Stimulated activated CD4-positive, alpha-beta T cell treated with anti-CD3 and anti-CD28 coated beads, TNF-alpha, amount 100 ng/mL, for 48 hours (primary cell): ENCODE measurements at regions not wholly inside any gene's neighbourhood (a gene's known extent, or its start where the extent isn't known, plus 50 kb on each side); places are given as distances from the start of the nearest gene placed in this dataset.

Experiments used
- DNase-seq, 3 donors: peaks; one replicate each; pipeline ENCODE4 v3.0.0-alpha.2; 2020; ENCODE audit warnings: low read depth in 3 of 3

GRCh38 chr17:69717214-69717613 is 302.7 kb downstream of the MAP2K6 start:
- no peak for DNase-seq

GRCh38 chr17:69717819-69718218 is 303.3 kb downstream of the MAP2K6 start:
- no peak for DNase-seq

- DNase-seq, result no peak
These were observed 305.1 kb downstream of the MAP2K6 start for GRCh38 chr17:69719474-69720048.

GRCh38 chr17:69722518-69722917 is 308.0 kb downstream of the MAP2K6 start:
- DNase-seq, result no peak

- no peak for DNase-seq
These were observed 308.8 kb downstream of the MAP2K6 start for GRCh38 chr17:69723316-69723715.

GRCh38 chr17:69723741-69724140 is 309.2 kb downstream of the MAP2K6 start:
- no peak for DNase-seq

- DNase-seq, result no peak
These were observed 309.7 kb downstream of the MAP2K6 start for GRCh38 chr17:69724238-69724637.

GRCh38 chr17:69725146-69725545 is 310.6 kb downstream of the MAP2K6 start:
- DNase-seq, result no peak

- no peak for DNase-seq
These were observed 314.3 kb downstream of the MAP2K6 start for GRCh38 chr17:69728816-69729215.

- DNase-seq, result no peak
These were observed 315.4 kb downstream of the MAP2K6 start for GRCh38 chr17:69729944-69730343.

- DNase-seq, result no peak
These were observed 317.9 kb downstream of the MAP2K6 start for GRCh38 chr17:69732272-69732918.

GRCh38 chr17:69733171-69734012 is 318.9 kb downstream of the MAP2K6 start:
- no peak for DNase-seq

- no peak for DNase-seq
These were observed 320.2 kb downstream of the MAP2K6 start for GRCh38 chr17:69734656-69735055.

- DNase-seq, result no peak
These were observed 320.8 kb downstream of the MAP2K6 start for GRCh38 chr17:69735285-69735684.

- no peak for DNase-seq
These were observed 328.6 kb downstream of the MAP2K6 start for GRCh38 chr17:69743091-69743490.

- DNase-seq, result no peak
These were observed 330.1 kb downstream of the MAP2K6 start for GRCh38 chr17:69744512-69745070.

- no peak for DNase-seq
These were observed 325.1 kb upstream of the KCNJ16 start for GRCh38 chr17:69749911-69750310.

GRCh38 chr17:69757688-69758430 is 317.2 kb upstream of the KCNJ16 start:
- no peak for DNase-seq

GRCh38 chr17:69760562-69760961 is 314.5 kb upstream of the KCNJ16 start:
- DNase-seq, result no peak

- no peak for DNase-seq
These were observed 314.0 kb upstream of the KCNJ16 start for GRCh38 chr17:69761011-69761410.

GRCh38 chr17:69761767-69762321 is 313.2 kb upstream of the KCNJ16 start:
- no peak for DNase-seq

GRCh38 chr17:69762359-69762758 is 312.7 kb upstream of the KCNJ16 start:
- DNase-seq, result no peak
